HG03439 (cell line): ENCODE measurements at regions not wholly inside any gene's neighbourhood (a gene's known extent, or its start where the extent isn't known, plus 50 kb on each side); places are given as distances from the start of the nearest gene placed in this dataset.

Experiments
- ATAC-seq: cut with Tn5 transposase; IDR thresholded peaks from one replicate; pipeline ENCODE4 v1.9.1; 2021; ENCODE audit warnings: mild to moderate bottlenecking, moderate library complexity; ENCODE audit not compliant: unreplicated experiment

DNA sequence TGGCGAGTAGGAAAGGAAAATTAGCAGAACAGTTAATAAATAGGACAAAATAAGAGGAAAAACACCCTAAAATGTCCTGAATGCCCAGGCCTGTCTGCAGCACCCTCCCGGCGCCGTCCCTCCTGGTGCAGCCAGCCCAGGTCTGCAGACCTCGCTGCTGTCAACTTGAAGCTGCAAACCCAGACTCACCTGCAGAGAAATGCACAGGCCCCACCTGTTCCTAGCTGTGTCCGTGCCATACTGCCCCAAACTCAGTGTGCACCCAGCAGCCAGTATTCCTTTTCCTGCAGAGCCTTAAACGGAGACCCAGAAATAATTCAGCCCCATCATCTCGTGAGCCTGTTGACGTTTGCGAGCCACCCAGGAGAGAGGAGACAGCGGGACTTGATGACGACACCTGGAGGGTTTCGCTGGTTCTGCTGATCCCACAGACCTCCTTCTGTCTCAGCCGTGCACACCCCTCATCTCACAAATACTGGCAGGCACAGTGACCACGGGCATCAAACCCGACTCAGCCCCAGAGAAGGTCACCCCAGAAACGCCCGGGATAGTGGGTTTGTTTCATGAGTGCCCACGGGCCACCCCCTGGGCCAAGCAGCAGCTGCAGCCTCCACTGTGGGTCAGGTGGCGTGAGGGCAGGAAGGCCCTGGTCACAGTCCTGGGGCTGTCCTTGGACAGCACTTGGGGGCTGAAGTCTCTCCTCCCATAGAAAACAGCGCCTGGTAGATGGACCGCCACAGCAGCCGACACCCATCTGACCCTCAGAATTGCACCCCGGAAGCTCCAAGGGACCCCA is 239.5 kb upstream of the SALL3 start:
- no peak for ATAC-seq

DNA sequence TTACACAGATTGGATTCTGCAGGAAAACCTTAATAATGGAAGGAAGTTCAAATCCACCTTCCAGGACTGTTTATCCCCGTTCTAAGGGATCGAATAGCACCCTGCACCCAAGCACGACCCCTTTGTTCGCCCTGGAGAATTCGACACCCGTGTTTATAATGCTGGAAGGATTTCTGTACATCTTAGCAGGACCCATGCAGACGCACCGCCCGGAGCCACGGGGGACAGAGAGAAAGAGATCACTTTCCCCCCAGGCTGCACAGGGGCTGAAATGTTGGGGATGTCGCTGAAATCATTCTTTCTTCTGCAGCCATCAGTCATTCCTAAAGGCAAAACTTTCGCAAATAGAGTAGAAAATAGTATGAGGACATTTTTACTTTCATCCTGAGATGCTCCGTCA is 238.7 kb upstream of the SALL3 start:
- no peak for ATAC-seq

DNA sequence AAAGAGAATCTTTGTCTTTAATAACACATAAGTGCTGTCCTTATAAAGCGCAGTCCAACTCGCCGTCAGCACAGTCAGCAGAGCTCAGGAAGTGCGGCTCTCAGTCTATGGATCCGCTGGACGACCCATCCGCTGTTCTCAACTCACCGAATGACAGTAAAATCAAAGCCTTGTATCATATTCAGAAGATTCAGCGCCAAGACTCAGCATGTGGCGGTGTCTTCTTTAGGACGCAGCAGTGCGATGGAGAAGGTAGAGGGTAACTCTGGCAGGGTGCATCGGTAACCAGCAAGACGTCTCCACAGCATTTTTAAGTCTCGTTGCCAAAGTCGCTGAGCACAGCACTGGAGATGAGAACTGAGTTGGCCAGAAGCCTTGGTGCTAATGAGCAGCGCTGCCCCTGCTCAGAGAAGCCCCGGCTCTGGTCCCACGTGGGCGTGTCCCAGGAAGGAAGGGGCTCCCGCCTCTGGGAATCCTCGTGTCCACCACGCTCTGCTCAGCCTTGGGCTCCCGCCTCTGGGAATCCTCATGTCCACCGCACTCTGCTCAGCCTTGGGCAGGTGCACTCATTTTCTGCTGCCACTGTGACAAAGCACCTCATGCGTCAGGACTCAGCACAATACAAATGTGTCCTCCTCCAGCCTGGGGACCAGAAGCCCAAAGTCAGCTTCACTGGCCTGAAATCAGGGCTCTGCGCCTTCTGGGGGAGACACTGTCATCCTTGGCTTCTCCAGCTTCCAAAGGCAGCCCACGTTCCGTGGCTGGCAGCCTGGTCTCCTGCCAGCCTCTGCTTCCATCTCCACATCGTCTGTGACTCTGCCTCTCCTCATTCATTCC is 238.0 kb upstream of the SALL3 start:
- ATAC-seq = no peak

DNA sequence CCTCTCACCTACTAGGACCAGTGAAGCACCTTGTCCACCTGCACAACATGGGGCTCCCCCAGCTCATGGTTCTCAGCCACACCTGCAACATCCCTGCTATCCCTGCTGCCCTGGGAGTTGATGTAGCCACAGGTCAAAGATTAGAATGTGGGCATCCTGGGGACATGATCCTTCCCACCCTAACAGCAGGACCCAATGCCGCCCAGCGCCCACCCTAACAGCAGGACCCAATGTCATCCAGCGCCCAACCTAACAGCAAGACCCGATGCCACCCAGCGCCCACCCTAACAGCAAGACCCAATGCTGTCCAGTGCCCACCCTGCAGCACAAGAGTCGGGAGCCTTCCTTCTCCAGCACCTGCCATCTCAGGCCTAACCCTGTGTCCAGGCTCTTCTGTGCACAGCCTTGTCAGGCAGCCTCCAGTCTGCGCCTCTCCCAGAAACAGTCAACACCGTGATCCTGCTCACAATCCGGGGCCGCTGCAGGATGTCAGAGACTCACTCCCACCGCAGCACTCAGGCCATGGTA is 237.3 kb upstream of the SALL3 start:
- ATAC-seq = no peak

DNA sequence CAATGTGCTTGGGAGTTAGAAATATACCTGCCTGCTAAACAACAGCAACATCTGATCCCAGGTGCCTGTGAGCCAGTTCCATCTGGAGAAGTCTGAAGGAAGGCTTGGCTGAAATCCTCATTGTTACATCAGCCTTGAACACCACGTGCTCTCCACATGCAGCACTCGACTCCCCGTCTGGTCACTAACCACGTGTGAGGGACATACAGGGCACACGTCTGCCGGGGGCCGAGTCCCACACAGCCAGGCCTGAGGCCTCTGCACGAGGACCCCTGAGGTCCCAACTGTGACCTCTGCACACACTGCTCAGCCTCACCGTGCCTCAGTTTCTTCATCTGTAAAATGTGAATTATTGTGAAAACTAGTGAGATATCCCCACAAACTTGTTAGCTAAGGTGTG is 236.5 kb upstream of the SALL3 start:
- ATAC-seq = no peak

DNA sequence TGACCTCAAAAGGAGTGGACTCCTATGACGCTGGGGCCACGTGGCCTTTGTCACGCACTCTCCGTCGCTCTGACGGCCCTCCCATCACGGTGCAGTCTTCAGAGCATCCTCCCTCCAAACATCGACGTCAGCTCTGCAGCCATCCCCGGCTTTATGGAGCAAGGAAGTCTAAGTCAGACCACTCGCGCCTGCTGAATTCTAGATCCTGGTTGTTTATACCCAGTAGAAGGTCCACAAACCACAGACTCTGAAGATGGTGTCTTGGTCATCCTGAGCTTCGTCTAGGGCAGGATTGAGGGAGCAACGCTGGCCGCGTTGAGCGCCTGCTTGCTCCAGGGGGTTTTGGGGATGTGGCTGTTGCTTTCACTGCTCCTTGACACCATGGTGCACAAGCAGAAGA is 228.0 kb upstream of the SALL3 start:
- no peak for ATAC-seq

DNA sequence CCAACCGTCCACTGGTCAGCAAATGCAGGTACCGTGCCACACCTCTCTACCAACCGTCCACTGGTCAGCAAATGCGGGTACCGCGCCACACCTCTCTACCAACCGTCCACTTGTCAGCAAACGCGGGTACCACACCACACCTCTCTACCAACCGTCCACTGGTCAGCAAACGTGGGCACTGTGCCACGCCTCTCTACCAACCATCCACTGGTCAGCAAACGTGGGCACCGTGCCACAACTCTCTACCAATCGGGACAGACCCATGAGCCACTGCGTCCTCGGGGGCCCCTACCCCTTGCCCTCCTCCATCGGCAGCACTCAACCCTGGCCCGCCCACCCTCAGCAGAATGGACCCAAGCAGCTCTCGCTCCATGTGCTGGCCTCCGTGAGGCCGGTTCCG is 226.4 kb upstream of the SALL3 start:
- ATAC-seq = no peak

DNA sequence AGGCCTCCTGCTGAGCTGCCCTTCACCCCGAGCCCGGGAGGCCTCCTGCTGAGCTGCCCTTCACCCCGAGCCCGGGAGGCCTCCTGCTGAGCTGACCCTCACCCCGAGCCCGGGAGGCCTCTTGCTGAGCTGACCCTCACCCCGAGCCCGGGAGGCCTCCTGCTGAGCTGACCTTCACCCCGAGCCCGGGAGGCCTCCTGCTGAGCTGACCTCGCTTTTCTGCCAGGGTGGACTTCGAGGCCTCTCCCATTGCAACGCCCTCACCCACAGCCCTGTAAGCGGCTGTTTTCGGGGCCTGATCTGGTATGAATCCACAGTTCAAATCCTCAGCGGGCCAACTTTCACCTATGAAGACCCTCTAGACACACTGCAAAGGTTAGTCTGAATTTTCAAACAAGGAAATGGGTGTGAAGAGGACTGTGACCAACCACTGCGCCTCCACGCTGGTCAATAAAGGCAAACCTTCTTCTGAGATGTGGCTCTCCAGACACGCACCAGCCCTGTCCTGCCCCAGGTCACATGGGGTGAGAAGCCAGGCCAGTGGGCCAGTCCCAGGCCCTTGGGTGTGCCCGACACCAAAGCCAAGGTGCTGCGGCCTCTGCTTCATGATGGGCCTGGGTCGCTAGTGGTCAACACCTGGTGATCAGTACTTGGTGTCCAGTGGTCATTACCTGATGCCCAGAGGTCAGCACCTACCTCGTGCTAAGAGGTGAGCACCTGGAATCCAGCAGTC is 225.1 kb upstream of the SALL3 start:
- no peak for ATAC-seq

DNA sequence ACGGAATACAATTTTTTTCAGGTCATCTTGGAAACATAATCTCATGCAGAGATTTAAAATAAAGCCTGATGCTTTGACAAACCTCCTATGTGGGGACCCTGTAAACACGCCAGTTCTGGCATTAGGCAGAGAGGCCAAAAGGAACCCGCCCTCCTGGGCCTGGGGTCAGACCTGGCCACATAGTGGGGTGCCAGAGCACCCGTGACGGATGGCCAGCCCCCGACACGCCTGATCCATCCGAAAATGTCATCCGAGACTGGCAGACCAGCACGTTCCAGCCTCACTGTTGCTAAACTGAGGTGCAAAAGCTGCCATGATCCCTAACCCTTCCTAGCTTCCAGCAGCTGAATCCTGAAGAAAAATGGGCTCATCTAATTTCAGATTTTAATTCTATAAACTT is 222.6 kb upstream of the SALL3 start:
- no peak for ATAC-seq

DNA sequence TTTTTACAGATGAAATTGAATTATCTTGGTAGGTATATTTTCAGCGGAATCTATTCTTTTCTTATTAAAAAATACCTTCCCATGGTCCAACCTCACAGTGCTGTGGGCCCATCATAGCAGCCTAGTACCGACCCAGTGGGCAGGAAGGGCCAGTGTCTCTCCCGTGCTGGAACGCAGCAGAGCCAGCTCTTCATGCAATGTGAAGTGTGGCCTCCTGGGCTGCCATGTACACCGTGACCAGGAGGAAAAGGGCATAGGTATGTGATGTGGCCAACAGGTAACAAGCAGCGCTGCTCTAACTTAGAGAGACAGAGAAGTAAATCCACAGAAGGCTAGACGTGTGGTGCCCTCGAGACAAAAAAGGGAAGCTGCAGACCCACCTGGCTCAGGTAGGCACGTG is 221.1 kb upstream of the SALL3 start:
- ATAC-seq = no peak

DNA sequence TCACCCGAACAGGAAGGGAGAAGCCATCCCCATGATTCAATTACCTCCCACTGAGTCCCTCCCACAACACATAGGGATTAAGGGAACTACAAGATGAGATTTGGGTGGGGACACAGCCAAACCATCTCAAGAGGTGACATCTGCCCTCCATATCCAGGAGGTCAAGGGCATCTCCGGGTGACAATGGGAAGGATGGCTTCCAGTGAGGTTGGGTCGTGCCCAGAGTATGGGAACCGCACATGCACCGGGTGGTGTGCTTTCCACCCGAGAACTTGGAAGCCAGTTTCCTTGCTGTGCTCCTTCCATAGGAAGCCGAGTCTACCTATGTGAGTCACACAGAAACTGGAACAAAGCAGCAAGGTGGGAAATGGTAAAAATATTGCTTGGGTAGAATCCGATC is 216.9 kb upstream of the SALL3 start:
- no peak for ATAC-seq

DNA sequence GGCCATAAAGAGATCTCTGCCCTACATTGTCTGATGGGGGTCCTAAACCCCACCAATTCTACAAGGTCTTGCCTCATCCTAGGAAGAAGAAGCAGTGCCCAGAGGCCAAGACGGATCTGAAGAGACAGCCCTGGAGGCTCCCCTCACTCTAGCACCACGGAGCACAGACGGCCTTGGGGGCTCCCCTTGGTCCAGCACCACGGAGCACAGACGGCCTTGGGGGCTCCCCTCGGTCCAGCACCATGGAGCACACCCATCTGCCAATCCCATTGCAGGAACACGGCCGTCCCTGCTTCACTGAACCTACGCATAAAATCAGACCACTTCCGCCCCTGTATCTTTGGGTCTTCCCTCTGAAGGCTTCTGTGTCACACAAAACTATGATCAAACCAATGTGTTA is 215.1 kb upstream of the SALL3 start:
- no peak for ATAC-seq

DNA sequence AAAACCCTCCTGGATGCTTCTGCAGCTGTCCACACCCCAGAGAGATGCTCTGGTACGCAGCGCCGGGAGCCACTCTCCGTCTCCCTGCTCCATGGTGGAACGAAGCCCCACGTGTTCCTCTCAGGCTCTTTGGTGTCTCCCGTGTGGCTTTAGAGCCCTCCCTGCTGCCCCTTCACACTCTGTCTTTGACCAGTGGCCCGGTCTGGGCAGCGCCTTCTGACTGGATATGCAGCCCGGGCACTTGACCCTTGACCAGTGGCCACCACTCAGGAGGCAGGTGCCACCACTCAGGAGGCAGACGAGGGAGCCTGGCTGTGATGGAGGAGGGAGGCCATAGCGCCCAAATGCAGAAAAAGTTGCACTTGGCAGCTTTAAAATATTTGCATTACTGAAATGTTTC is 214.5 kb upstream of the SALL3 start:
- no peak for ATAC-seq

DNA sequence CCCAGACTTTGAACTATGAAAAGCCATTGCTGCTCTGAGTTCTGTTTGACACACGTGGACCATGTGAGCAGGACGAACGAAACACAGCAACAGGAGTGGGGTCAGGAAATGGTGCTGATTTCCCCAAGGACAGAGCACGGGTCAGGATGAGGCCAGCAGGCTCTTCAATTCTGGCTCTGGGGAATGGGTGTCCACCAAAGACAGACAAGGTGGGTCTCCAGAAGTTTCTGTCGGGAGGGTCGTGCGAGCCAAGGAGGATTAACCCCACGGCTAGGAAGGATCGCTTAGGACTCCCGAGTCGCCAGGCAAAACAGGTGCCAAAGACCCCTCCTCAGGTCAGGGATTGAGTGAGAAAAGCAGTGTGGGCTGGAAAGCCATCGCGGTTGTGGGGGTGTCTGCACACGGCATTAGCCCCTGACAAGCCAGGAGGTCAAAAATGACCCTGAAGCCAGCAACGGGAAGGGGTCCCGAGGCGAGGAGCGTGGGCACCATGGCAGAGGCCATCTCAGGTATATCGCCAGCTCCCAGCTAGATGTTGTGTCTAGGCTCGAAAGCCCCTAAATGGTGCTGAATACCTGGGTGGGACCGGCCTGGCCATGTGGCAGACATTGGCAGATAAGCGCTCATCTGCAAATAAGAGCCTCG is 213.9 kb upstream of the SALL3 start:
- ATAC-seq = no peak

DNA sequence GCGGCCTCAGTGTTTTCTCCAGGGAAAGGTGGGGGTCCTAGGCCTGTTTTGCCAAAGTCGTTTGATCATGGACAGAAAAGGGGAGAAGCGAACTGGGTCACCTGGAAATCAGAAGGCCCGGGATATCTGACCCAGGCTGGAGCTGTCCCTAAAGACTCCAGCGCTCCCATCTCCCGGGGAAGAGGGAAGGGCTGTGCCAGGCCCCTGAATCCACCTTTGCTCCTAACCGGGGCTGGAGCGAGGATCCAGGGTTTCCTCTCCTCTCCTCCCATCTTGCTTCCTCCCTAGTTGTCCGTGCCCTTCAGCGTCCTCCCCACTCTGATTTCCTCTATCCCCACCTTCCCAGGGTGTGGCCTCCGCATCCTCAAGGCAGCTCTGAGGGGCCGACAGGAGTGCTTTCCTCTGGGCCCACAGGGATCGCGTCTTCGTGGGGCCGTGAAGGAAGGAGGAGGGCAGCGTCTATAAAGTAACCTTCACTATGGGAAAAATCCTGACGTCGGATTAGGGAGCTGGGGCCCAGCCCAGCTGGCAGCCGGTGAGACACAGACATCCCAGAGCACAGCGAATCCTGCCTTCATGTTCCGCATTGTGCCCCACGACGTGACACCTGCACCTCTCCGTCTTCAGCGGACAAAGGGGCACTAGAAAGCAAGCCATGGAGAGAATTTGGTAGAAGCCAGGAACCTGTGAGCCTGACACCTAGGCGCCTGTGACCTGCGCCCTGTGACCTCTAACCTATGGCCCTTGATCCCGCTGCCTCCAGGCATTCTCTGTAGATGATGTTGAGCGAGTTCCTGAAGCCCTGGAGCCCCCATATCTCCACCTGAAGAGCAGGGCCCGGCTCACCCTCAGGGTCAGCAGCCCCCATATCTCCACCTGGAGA is 212.7 kb upstream of the SALL3 start:
- no peak for ATAC-seq

DNA sequence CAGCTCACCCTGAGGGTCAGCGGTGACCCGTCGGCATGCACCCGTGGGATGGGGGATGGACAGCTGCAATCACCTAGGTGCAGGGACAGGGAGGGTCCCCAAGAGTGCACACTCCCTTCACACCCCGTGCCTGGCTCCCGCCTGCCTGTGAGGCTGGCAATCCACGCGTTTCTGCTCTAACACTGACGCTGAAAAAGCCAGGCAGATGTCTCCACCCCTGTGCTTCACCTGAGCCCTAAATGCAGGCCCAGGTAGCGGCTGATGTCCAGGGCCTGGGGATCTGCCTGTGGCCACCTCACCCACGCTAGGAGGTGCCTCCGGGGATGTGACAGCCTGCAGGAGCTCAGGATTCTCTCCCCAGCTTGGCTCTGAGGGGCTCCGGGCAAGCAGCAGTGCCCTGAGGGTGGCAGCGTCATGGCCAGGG is 212.0 kb upstream of the SALL3 start:
- ATAC-seq = no peak

DNA sequence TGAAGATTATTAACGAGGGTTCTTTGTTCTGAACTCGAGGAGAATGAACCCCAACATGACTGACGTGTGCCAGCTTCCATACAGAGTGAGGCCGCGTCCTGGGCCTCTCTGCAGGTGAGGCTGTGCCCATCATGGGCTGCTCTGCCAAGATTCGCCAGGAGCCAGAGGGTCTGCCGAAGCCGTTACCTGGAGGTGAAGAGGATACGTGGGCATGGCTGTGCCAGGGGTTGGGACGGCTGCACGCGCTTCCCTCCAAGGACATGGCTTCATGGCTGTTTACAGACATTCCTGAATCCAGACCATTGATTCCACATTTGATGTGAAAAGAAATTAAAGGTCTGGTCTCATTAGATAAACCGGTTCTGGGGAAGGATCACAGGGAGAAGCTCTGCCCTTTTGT is 211.4 kb upstream of the SALL3 start:
- no peak for ATAC-seq

DNA sequence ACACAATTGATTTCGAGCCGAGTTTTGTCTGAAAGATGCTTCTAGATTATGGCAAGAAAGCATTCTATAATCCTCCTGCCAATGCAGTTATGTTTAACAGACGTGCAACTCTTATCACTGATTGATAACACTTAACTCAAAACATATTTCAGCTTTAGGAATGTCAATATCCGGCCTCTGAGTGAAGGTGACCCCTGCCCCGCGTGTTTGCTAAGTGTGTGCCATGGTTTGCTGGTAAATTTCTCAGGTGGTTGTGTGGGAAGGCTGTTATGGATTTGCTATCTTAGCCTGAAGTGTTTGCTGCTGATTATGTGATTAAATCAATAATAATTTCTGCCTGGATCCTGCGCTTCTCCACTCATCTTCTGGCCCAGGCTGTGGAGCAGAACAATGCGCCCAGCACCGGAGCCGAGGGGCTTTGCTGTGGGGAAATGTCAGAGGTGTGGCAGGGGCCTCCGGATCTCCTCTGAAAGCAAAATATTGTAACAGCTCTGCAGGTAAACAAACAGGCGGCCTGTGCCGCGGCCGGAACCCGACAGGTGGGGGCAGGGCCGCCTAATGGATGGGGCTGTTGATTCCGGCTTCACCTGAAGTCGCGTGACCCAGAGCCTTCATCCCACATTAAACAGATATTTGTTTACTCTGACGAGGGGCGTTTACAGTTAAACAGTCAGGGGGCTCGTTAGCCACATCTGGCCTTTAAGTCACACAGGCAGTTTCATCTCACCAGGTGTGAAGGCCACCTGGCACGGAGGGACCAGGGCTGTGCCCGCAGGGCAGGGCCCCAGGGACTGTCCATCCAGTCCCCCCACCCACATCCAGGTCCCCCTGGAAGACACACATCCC is 210.7 kb upstream of the SALL3 start:
- ATAC-seq = no peak

DNA sequence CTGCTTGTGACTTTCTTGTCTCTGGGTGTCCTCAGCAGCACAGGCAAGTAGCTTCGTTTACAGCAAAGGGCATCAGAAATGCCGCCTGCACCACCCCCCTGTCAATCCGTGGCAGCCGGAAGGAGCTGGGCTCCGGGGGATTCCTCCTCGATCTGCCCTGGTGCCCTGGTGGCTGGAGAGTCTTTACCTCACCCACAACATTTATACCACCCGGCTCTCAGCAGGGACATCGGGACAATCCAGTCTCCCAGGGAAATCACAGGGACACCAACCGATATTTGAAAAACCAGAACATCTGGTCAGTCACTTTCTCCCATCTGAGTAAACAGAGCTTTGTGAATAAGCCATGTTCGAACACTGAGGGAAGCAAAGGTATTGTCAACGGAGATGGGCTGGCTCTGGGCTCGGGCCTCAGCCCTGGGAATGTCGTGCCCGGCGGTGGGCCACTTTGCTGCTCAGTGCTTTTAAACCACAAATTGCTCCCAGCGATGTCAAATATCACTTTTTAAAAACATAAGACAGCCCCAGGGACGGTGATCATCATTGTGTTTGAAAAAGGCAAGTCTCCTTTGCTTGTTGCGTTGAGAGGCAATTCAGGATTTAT is 210.0 kb upstream of the SALL3 start:
- ATAC-seq = no peak
